Fibroblast of lung (primary cell): ENCODE measurements at regions not wholly inside any gene's neighbourhood (a gene's known extent, or its start where the extent isn't known, plus 50 kb on each side); places are given as distances from the start of the nearest gene placed in this dataset.

Experiments used
- CTCF ChIP-seq, 2 donors: IDR thresholded peaks in 1 of 2; conservative IDR thresholded peaks in 1 of 2; 1 replicate in 1 of 2; 2 replicates in 1 of 2; pipeline ENCODE4 v1.5.1; 2011 to 2012; ENCODE audit warnings: low read length in 2 of 2, control low read depth in 1 of 2, inconsistent platforms in 1 of 2, low read depth in 1 of 2, mild to moderate bottlenecking in 1 of 2
- EZH2 ChIP-seq: IDR thresholded peaks from 2 replicates; pipeline ENCODE4 v1.5.1; 2012; ENCODE audit warnings: low read length, control low read depth, mild to moderate bottlenecking; ENCODE audit errors: missing control alignments

GRCh38 chr4:18162453-18162852 lies 140.9 kb upstream of the LCORL start:
- TF ChIP-seq CTCF (conservative IDR thresholded peaks at IDR 0.05 in 1 of 2, IDR thresholded peaks at IDR 0.05 in 1 of 2; ENCODE audit: low read depth in 1 of 2, low read length in 2 of 2) = no peak
- no peak for TF ChIP-seq EZH2
